K562 (cell line): ENCODE measurements at regions not wholly inside any gene's neighbourhood (a gene's known extent, or its start where the extent isn't known, plus 50 kb on each side); places are given as distances from the start of the nearest gene placed in this dataset.
"Not testable (repeated sequence)": the region's sequence is repeated elsewhere in the genome, so short reads cannot be mapped to it uniquely, and the experiment has no call there.

Experiments used
- HDGF ChIP-seq: fragments of 450-650 bp; IDR thresholded peaks from 2 replicates; pipeline ENCODE4 v1.6.1; 2016
- HMG20B ChIP-seq: fragments of 250-450 bp; sonication (Bioruptor Pico); IDR thresholded peaks from 2 replicates; pipeline ENCODE4 v1.5.0; 2021; ENCODE audit warnings: mild to moderate bottlenecking
- KDM4B ChIP-seq, 2 experiments: fragments of 450-650 bp in 1 of 2; sonication (generic) in 1 of 2; IDR thresholded peaks; 2 replicates each; pipeline ENCODE4 v1.6.1; 2016 to 2017; ENCODE audit warnings: borderline replicate concordance in 2 of 2, antibody characterized with exemption in 1 of 2, low read depth in 1 of 2, mild to moderate bottlenecking in 1 of 2
- POLR2AphosphoS5 ChIP-seq: IDR thresholded peaks from 2 replicates; pipeline ENCODE4 v1.6.1; 2011; ENCODE audit warnings: mild to moderate bottlenecking, low read depth, low read length, moderate library complexity; ENCODE audit not compliant: control insufficient read depth, insufficient read depth
- RBBP5 ChIP-seq: fragments of 200-600 bp; sonication (generic); IDR thresholded peaks from 2 replicates; pipeline ENCODE4 v1.6.1; 2012; ENCODE audit warnings: borderline replicate concordance, mild to moderate bottlenecking, low read length, control low read depth, inconsistent platforms; ENCODE audit not compliant: insufficient read depth, poor library complexity, severe bottlenecking
- TBP ChIP-seq: optimal IDR thresholded peaks from 2 replicates; pipeline ENCODE3; 2011; ENCODE audit warnings: low read depth, low read length, improper control_type of control experiment
- WHSC1 ChIP-seq: IDR thresholded peaks from one replicate; pipeline ENCODE4 v1.6.1; 2012; ENCODE audit warnings: low read length, control low read depth, inconsistent platforms
- TF ChIP-seq, protein P1 (sequence below): sonication (generic); formaldehyde crosslinking; IDR thresholded peaks from 2 replicates; pipeline ENCODE4 v1.9.0; 2022; ENCODE audit warnings: mild to moderate bottlenecking, missing genetic modification reagents
- TF ChIP-seq, protein P2 (sequence below): IDR thresholded peaks from 2 replicates; pipeline ENCODE4 v1.6.1; 2011; ENCODE audit warnings: borderline replicate concordance, low read depth, mild to moderate bottlenecking, moderate library complexity, low read length; ENCODE audit not compliant: insufficient read depth, poor library complexity, severe bottlenecking
- TF ChIP-seq, protein P3 (sequence below): sonication (generic); formaldehyde crosslinking; IDR thresholded peaks from 2 replicates; pipeline ENCODE4 v1.8.0; 2022; ENCODE audit warnings: mild to moderate bottlenecking, missing genetic modification reagents
- TF ChIP-seq, protein P4 (sequence below), 2 experiments: fragments of 450-650 bp; formaldehyde crosslinking in 1 of 2; IDR thresholded peaks; 2 replicates each; pipeline versions ENCODE4 v1.4.0 to v1.6.1; 2014 to 2020; ENCODE audit warnings: mild to moderate bottlenecking in 2 of 2, borderline replicate concordance in 1 of 2, low read depth in 1 of 2

DNA sequence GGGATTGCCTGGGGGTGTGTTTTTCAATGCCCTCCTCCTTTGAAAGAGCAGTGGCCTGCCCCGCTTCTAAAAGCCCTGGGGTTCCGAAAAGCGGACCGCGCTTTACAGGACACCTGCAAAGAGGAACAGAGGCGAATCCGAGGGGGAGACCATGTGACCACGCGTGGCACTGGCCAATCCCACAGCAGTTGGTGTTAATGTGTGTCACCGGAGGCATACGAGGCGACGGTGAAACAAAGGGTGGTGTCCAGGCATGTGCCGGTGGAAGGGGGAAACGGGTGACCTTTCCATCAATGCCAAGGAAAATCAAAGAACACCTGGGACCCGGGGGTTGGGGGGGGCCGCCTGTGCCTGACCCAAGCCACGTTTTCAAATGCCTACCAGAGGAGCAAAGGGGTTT is 478.4 kb downstream of the SPATA31A7 start:
- TF ChIP-seq WHSC1; TBP; HDGF; KDM4B (IDR thresholded peaks at IDR 0.05; ENCODE audit: borderline replicate concordance in 2 of 2, low read depth in 1 of 2); HMG20B (CRISPR knock-in tag); RBBP5; POLR2AphosphoS5: not testable (repeated sequence)
- TF ChIP-seq, protein P1, sequence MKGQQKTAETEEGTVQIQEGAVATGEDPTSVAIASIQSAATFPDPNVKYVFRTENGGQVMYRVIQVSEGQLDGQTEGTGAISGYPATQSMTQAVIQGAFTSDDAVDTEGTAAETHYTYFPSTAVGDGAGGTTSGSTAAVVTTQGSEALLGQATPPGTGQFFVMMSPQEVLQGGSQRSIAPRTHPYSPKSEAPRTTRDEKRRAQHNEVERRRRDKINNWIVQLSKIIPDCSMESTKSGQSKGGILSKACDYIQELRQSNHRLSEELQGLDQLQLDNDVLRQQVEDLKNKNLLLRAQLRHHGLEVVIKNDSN: not testable (repeated sequence)
- TF ChIP-seq, protein P2, sequence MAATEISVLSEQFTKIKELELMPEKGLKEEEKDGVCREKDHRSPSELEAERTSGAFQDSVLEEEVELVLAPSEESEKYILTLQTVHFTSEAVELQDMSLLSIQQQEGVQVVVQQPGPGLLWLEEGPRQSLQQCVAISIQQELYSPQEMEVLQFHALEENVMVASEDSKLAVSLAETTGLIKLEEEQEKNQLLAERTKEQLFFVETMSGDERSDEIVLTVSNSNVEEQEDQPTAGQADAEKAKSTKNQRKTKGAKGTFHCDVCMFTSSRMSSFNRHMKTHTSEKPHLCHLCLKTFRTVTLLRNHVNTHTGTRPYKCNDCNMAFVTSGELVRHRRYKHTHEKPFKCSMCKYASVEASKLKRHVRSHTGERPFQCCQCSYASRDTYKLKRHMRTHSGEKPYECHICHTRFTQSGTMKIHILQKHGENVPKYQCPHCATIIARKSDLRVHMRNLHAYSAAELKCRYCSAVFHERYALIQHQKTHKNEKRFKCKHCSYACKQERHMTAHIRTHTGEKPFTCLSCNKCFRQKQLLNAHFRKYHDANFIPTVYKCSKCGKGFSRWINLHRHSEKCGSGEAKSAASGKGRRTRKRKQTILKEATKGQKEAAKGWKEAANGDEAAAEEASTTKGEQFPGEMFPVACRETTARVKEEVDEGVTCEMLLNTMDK: not testable (repeated sequence)
- TF ChIP-seq, protein P3, sequence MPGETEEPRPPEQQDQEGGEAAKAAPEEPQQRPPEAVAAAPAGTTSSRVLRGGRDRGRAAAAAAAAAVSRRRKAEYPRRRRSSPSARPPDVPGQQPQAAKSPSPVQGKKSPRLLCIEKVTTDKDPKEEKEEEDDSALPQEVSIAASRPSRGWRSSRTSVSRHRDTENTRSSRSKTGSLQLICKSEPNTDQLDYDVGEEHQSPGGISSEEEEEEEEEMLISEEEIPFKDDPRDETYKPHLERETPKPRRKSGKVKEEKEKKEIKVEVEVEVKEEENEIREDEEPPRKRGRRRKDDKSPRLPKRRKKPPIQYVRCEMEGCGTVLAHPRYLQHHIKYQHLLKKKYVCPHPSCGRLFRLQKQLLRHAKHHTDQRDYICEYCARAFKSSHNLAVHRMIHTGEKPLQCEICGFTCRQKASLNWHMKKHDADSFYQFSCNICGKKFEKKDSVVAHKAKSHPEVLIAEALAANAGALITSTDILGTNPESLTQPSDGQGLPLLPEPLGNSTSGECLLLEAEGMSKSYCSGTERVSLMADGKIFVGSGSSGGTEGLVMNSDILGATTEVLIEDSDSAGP (CRISPR knock-in tag): not testable (repeated sequence)
- TF ChIP-seq, protein P4, sequence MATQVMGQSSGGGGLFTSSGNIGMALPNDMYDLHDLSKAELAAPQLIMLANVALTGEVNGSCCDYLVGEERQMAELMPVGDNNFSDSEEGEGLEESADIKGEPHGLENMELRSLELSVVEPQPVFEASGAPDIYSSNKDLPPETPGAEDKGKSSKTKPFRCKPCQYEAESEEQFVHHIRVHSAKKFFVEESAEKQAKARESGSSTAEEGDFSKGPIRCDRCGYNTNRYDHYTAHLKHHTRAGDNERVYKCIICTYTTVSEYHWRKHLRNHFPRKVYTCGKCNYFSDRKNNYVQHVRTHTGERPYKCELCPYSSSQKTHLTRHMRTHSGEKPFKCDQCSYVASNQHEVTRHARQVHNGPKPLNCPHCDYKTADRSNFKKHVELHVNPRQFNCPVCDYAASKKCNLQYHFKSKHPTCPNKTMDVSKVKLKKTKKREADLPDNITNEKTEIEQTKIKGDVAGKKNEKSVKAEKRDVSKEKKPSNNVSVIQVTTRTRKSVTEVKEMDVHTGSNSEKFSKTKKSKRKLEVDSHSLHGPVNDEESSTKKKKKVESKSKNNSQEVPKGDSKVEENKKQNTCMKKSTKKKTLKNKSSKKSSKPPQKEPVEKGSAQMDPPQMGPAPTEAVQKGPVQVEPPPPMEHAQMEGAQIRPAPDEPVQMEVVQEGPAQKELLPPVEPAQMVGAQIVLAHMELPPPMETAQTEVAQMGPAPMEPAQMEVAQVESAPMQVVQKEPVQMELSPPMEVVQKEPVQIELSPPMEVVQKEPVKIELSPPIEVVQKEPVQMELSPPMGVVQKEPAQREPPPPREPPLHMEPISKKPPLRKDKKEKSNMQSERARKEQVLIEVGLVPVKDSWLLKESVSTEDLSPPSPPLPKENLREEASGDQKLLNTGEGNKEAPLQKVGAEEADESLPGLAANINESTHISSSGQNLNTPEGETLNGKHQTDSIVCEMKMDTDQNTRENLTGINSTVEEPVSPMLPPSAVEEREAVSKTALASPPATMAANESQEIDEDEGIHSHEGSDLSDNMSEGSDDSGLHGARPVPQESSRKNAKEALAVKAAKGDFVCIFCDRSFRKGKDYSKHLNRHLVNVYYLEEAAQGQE (IDR thresholded peaks at IDR 0.05; ENCODE audit: borderline replicate concordance): not testable (repeated sequence)
- TF ChIP-seq, protein P4 (CRISPR knock-in tag; IDR thresholded peaks at IDR 0.05; ENCODE audit: low read depth): not testable (repeated sequence)
